PC-3 (cell line): ENCODE measurements at regions not wholly inside any gene's neighbourhood (a gene's known extent, or its start where the extent isn't known, plus 50 kb on each side); places are given as distances from the start of the nearest gene placed in this dataset.

ENCODE experiments used
- CTCF ChIP-seq: fragments of 300-600 bp; sonication (generic); conservative IDR thresholded peaks from 2 replicates; pipeline ENCODE4 v1.5.1; 2017; ENCODE audit warnings: antibody characterized with exemption, low read depth, mild to moderate bottlenecking, low read length
- EZH2 ChIP-seq: fragments of 300-600 bp; sonication (generic); IDR thresholded peaks from one replicate; pipeline ENCODE4 v1.6.1; 2017; ENCODE audit warnings: antibody characterized with exemption, mild to moderate bottlenecking, low read length; ENCODE audit not compliant: unreplicated experiment
- EZH2phosphoT487 ChIP-seq: fragments of 300-600 bp; sonication (generic); IDR thresholded peaks from 2 replicates; pipeline ENCODE4 v1.6.1; 2018; ENCODE audit warnings: mild to moderate bottlenecking, antibody characterized with exemption, low read length, borderline replicate concordance

GRCh38 chr15:96735632-96736240, 405.2 kb downstream of the NR2F2 start:
- TF ChIP-seq CTCF: no peak
- TF ChIP-seq EZH2: no peak
- no peak for TF ChIP-seq EZH2phosphoT487
